ENCODE measurements at regions not wholly inside any gene's neighbourhood (a gene's known extent, or its start where the extent isn't known, plus 50 kb on each side); places are given as distances from the start of the nearest gene placed in this dataset.

GRCh38 chr4:138804711-138805110 lies 210.9 kb upstream of the NOCT start:
- CTCF ChIA-PET = no interaction called here
- POLR2A ChIA-PET (ENCODE audit: low non-redundant PET) = no interaction called here
- DNase-seq (ENCODE audit: low spot score) = no peak
- no peak for TF ChIP-seq CTCF (conservative IDR thresholded peaks at IDR 0.05; ENCODE audit: low read depth)
- H3K27ac ChIP-seq = no peak overlapping the region

- ChIA-PET POLR2A (ENCODE audit: low non-redundant PET) (no interaction called here), CTCF (no interaction called here)
- no peak for DNase-seq (ENCODE audit: low spot score)
- no peak for TF ChIP-seq CTCF (conservative IDR thresholded peaks at IDR 0.05; ENCODE audit: low read depth)
- H3K27ac ChIP-seq = no peak overlapping the region
Measured at GRCh38 chr4:138803051-138803450, 212.5 kb upstream of the NOCT start.

GRCh38 chr4:138802499-138802898 lies 213.1 kb upstream of the NOCT start:
- ChIA-PET POLR2A (ENCODE audit: low non-redundant PET) (no interaction called here), CTCF (no interaction called here)
- DNase-seq (ENCODE audit: low spot score) = no peak
- H3K27ac ChIP-seq = no peak overlapping the region
- TF ChIP-seq CTCF (conservative IDR thresholded peaks at IDR 0.05; ENCODE audit: low read depth) = no peak

GRCh38 chr4:138800421-138800820 lies 215.2 kb upstream of the NOCT start:
- ChIA-PET CTCF (no interaction called here), POLR2A (ENCODE audit: low non-redundant PET) (no interaction called here)
- TF ChIP-seq CTCF (conservative IDR thresholded peaks at IDR 0.05; ENCODE audit: low read depth) = no peak
- no peak for DNase-seq (ENCODE audit: low spot score)
- no peak overlapping the region for H3K27ac ChIP-seq

- DNase-seq (ENCODE audit: low spot score) = no peak
- TF ChIP-seq CTCF (conservative IDR thresholded peaks at IDR 0.05; ENCODE audit: low read depth) = no peak
- ChIA-PET POLR2A (ENCODE audit: low non-redundant PET) (no interaction called here), CTCF (no interaction called here)
- no peak overlapping the region for H3K27ac ChIP-seq
Measured at GRCh38 chr4:138798404-138798803, 217.2 kb upstream of the NOCT start.

GRCh38 chr4:138797646-138798045 lies 217.9 kb upstream of the NOCT start:
- no peak for TF ChIP-seq CTCF (conservative IDR thresholded peaks at IDR 0.05; ENCODE audit: low read depth)

GRCh38 chr4:138796761-138797160 lies 218.8 kb upstream of the NOCT start:
- CTCF ChIA-PET = no interaction called here
- TF ChIP-seq CTCF (conservative IDR thresholded peaks at IDR 0.05; ENCODE audit: low read depth) = no peak
- DNase-seq (ENCODE audit: low spot score) = no peak
- H3K27ac ChIP-seq = no peak overlapping the region
- POLR2A ChIA-PET (ENCODE audit: low non-redundant PET) = no interaction called here

More at GRCh38 chr4:138797646-138798045, 217.9 kb upstream of the NOCT start:
- ChIA-PET CTCF (no interaction called here), POLR2A (ENCODE audit: low non-redundant PET) (no interaction called here)
- DNase-seq (ENCODE audit: low spot score) = no peak
- no peak overlapping the region for H3K27ac ChIP-seq
